ENCODE measurements at regions not wholly inside any gene's neighbourhood (a gene's known extent, or its start where the extent isn't known, plus 50 kb on each side); places are given as distances from the start of the nearest gene placed in this dataset.

GRCh38 chr13:94933230-94933751 is 220.9 kb upstream of the SOX21 start:
- peaks cover 4% of the 10 kb centered on the region for H3K27me3 Mint-ChIP-seq
- no peak overlapping the region for H3K27ac Mint-ChIP-seq
- ATAC-seq (ENCODE audit: low read depth) = no peak
- no peaks in the 10 kb centered on the region for H3K4me1 Mint-ChIP-seq
- H3K4me3 Mint-ChIP-seq = no peak overlapping the region
- H3K36me3 Mint-ChIP-seq = no peaks in the 10 kb centered on the region
- POLR2A ChIA-PET = no interaction called here
- no peak for DNase-seq
- peaks cover 3% of the 10 kb centered on the region for H3K9me3 Mint-ChIP-seq

- no peaks in the 10 kb centered on the region for H3K36me3 Mint-ChIP-seq
- H3K27me3 Mint-ChIP-seq = peaks cover 2% of the 10 kb centered on the region
- POLR2A ChIA-PET = no interaction called here
- H3K4me3 Mint-ChIP-seq = no peak overlapping the region
- H3K9me3 Mint-ChIP-seq = peaks cover 3% of the 10 kb centered on the region
- H3K27ac Mint-ChIP-seq = no peak overlapping the region
- no peaks in the 10 kb centered on the region for H3K4me1 Mint-ChIP-seq
- DNase-seq = no peak
- ATAC-seq (ENCODE audit: low read depth) = no peak
Measured at GRCh38 chr13:94928127-94928775, 215.9 kb upstream of the SOX21 start.

GRCh38 chr13:94925263-94925662 is 212.9 kb upstream of the SOX21 start:
- Mint-ChIP-seq H3K27ac (no peak overlapping the region), H3K4me3 (no peak overlapping the region), H3K9me3 (no peaks in the 10 kb centered on the region), H3K27me3 (peaks cover 2% of the 10 kb centered on the region), H3K4me1 (no peaks in the 10 kb centered on the region), H3K36me3 (no peaks in the 10 kb centered on the region)
- ATAC-seq (ENCODE audit: low read depth) (no peak), DNase-seq (no peak)
- POLR2A ChIA-PET = interaction anchor here (0.6 kb wide), 1 partner anchor 43 kb away, joined by 3 read pairs; no protein-coding TSS in a partner anchor

GRCh38 chr13:94921181-94921580 is 208.8 kb upstream of the SOX21 start:
- no peak overlapping the region for H3K27ac Mint-ChIP-seq
- ATAC-seq (ENCODE audit: low read depth) = no peak

GRCh38 chr13:94920578-94920977 is 208.2 kb upstream of the SOX21 start:
- no peak for DNase-seq
- Mint-ChIP-seq H3K4me1 (no peaks in the 10 kb centered on the region), H3K9me3 (no peaks in the 10 kb centered on the region), H3K27me3 (peaks cover 2% of the 10 kb centered on the region), H3K36me3 (no peaks in the 10 kb centered on the region), H3K27ac (no peak overlapping the region), H3K4me3 (no peak overlapping the region)
- no peak for ATAC-seq (ENCODE audit: low read depth)
- POLR2A ChIA-PET = no interaction called here

More at GRCh38 chr13:94921181-94921580, 208.8 kb upstream of the SOX21 start:
- no peaks in the 10 kb centered on the region for H3K9me3 Mint-ChIP-seq
- POLR2A ChIA-PET = no interaction called here
- no peak overlapping the region for H3K4me3 Mint-ChIP-seq
- no peaks in the 10 kb centered on the region for H3K36me3 Mint-ChIP-seq
- peaks cover 2% of the 10 kb centered on the region for H3K27me3 Mint-ChIP-seq
- DNase-seq = no peak
- no peaks in the 10 kb centered on the region for H3K4me1 Mint-ChIP-seq

GRCh38 chr13:94917824-94918223 is 205.5 kb upstream of the SOX21 start:
- no peaks in the 10 kb centered on the region for H3K36me3 Mint-ChIP-seq
- DNase-seq (no peak), ATAC-seq (ENCODE audit: low read depth) (no peak)
- H3K4me3 Mint-ChIP-seq = no peak overlapping the region
- POLR2A ChIA-PET = no interaction called here
- H3K27me3 Mint-ChIP-seq = peaks cover 3% of the 10 kb centered on the region
- no peaks in the 10 kb centered on the region for H3K4me1 Mint-ChIP-seq
- H3K9me3 Mint-ChIP-seq = no peaks in the 10 kb centered on the region
- H3K27ac Mint-ChIP-seq = no peak overlapping the region

DNA sequence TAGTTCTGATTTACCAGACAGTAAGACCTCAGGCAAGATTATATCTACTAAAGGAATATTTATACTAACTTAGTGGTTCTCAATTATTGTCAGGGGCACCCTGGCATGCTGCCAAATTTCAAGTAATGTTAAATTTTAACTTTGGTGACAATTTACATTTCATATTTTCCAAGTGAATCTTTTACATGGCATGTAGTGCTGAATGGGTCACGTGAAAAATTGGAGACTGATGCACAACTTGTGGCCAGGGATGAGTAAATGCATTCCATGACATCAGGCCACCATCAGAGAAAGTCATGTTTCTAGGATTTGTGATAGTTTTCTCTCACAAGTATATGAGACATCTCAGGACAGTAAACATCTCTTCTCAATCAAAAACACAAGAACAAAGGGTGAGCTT is 202.6 kb upstream of the SOX21 start:
- POLR2A ChIA-PET = no interaction called here
- Mint-ChIP-seq H3K4me3 (no peak overlapping the region), H3K9me3 (no peaks in the 10 kb centered on the region), H3K27me3 (peaks cover 7% of the 10 kb centered on the region), H3K27ac (no peak overlapping the region), H3K36me3 (no peaks in the 10 kb centered on the region), H3K4me1 (no peaks in the 10 kb centered on the region)
- ATAC-seq (ENCODE audit: low read depth) = no peak
- DNase-seq = no peak

DNA sequence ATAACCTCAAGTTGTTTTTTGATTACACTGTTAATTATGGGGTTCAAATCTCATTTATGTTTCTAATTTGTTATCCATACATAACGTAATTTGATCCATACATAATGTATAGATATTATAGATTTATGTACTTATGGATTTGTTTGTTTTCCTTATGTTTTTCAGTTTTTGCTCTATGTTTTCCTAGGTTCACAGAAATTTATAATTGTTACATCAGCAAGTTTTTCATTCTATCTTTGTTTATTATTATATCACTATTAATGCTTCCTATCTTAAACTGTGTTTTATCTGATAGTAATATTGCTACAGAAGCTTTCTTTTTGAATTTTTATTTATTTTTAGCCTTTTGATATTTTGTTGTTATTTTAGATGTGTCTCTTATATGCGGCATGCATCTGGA is 194.3 kb upstream of the SOX21 start:
- peaks cover 15% of the 10 kb centered on the region for H3K27me3 Mint-ChIP-seq
- no peaks in the 10 kb centered on the region for H3K4me1 Mint-ChIP-seq
- no peak for DNase-seq
- POLR2A ChIA-PET = no interaction called here
- H3K9me3 Mint-ChIP-seq = no peaks in the 10 kb centered on the region
- no peak for ATAC-seq (ENCODE audit: low read depth)
- H3K4me3 Mint-ChIP-seq = no peak overlapping the region
- no peak overlapping the region for H3K27ac Mint-ChIP-seq
- no peaks in the 10 kb centered on the region for H3K36me3 Mint-ChIP-seq

- DNase-seq (no peak), ATAC-seq (ENCODE audit: low read depth) (no peak)
- H3K9me3 Mint-ChIP-seq = no peaks in the 10 kb centered on the region
- H3K4me3 Mint-ChIP-seq = no peak overlapping the region
- no peaks in the 10 kb centered on the region for H3K36me3 Mint-ChIP-seq
- H3K27me3 Mint-ChIP-seq = peaks cover 5% of the 10 kb centered on the region
- POLR2A ChIA-PET = no interaction called here
- no peak overlapping the region for H3K27ac Mint-ChIP-seq
- H3K4me1 Mint-ChIP-seq = no peaks in the 10 kb centered on the region
Measured at GRCh38 chr13:94902722-94903407, 190.5 kb upstream of the SOX21 start.

- POLR2A ChIA-PET = no interaction called here
- ATAC-seq (ENCODE audit: low read depth) (no peak), DNase-seq (no peak)
- no peaks in the 10 kb centered on the region for H3K9me3 Mint-ChIP-seq
- peaks cover 5% of the 10 kb centered on the region for H3K27me3 Mint-ChIP-seq
- H3K36me3 Mint-ChIP-seq = no peaks in the 10 kb centered on the region
- H3K27ac Mint-ChIP-seq = no peak overlapping the region
- no peaks in the 10 kb centered on the region for H3K4me1 Mint-ChIP-seq
- H3K4me3 Mint-ChIP-seq = no peak overlapping the region
Measured at GRCh38 chr13:94901070-94901469, 188.7 kb upstream of the SOX21 start.

GRCh38 chr13:94896719-94897317 is 184.5 kb upstream of the SOX21 start:
- POLR2A ChIA-PET = no interaction called here
- no peak for DNase-seq
- no peak for ATAC-seq (ENCODE audit: low read depth)
- no peak overlapping the region for H3K4me3 Mint-ChIP-seq
- H3K36me3 Mint-ChIP-seq = no peaks in the 10 kb centered on the region
- H3K9me3 Mint-ChIP-seq = no peaks in the 10 kb centered on the region
- no peaks in the 10 kb centered on the region for H3K4me1 Mint-ChIP-seq
- no peak overlapping the region for H3K27ac Mint-ChIP-seq
- H3K27me3 Mint-ChIP-seq = no peaks in the 10 kb centered on the region

- no peak for ATAC-seq (ENCODE audit: low read depth)
- no peak overlapping the region for H3K27ac Mint-ChIP-seq
Measured at GRCh38 chr13:94896238-94896637, 183.9 kb upstream of the SOX21 start.

DNA sequence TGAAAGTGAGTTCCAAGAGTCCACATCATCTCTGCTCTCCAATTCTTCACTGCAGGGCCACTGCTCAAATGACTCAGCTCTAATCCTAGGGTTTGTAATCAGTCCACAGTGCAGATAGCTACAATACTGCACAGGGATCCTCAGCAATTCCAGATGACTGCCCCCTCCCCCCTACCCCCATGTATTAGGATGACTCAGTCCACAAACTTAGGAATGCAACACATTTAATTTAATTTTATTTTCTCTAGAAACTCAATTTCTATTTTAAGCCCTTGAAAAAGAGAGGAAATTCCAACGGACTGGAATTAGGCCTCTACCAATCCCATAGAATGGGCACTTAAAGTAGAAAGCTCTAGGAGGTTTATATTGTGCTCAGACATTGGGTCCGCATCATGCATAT is 173.8 kb upstream of the SOX21 start:
- no peaks in the 10 kb centered on the region for H3K36me3 Mint-ChIP-seq
- no peaks in the 10 kb centered on the region for H3K27me3 Mint-ChIP-seq
- no peak overlapping the region for H3K27ac Mint-ChIP-seq
- no peak overlapping the region for H3K4me3 Mint-ChIP-seq
- ATAC-seq (ENCODE audit: low read depth) (no peak), DNase-seq (no peak)
- no peaks in the 10 kb centered on the region for H3K4me1 Mint-ChIP-seq
- POLR2A ChIA-PET = no interaction called here
- H3K9me3 Mint-ChIP-seq = no peaks in the 10 kb centered on the region

More at GRCh38 chr13:94896238-94896637, 183.9 kb upstream of the SOX21 start:
- DNase-seq = no peak
- H3K4me1 Mint-ChIP-seq = no peaks in the 10 kb centered on the region
- H3K36me3 Mint-ChIP-seq = no peaks in the 10 kb centered on the region
- H3K9me3 Mint-ChIP-seq = no peaks in the 10 kb centered on the region
- H3K4me3 Mint-ChIP-seq = no peak overlapping the region
- POLR2A ChIA-PET = no interaction called here
- no peaks in the 10 kb centered on the region for H3K27me3 Mint-ChIP-seq

- Mint-ChIP-seq H3K4me3 (no peak overlapping the region), H3K27ac (no peak overlapping the region), H3K9me3 (no peaks in the 10 kb centered on the region), H3K27me3 (peaks cover 2% of the 10 kb centered on the region), H3K36me3 (no peaks in the 10 kb centered on the region), H3K4me1 (no peaks in the 10 kb centered on the region)
- DNase-seq (no peak), ATAC-seq (ENCODE audit: low read depth) (no peak)
- POLR2A ChIA-PET = no interaction called here
Measured at GRCh38 chr13:94880463-94880862, 168.1 kb upstream of the SOX21 start.

All from activated naive CD8-positive, alpha-beta T cell treated with anti-CD3 and anti-CD28 coated beads, Interleukin-2, amount 10 ng/mL, durations not matched to agents 7 days and 5 days (primary cell).